ENCODE measurements at regions not wholly inside any gene's neighbourhood (a gene's known extent, or its start where the extent isn't known, plus 50 kb on each side); places are given as distances from the start of the nearest gene placed in this dataset.

- TF ChIP-seq EZH2 (IDR thresholded peaks at IDR 0.05; ENCODE audit: borderline replicate concordance, low read depth, low read length, poor library complexity, severe bottlenecking) (no peak), CTCF (conservative IDR thresholded peaks at IDR 0.05; ENCODE audit: low read depth, low read length) (no peak)
Measured at GRCh38 chr2:34306745-34307144, 707.6 kb upstream of the FAM98A start.
